DOHH2 (cell line): ENCODE measurements at regions not wholly inside any gene's neighbourhood (a gene's known extent, or its start where the extent isn't known, plus 50 kb on each side); places are given as distances from the start of the nearest gene placed in this dataset.

Source experiments
- CTCF ChIP-seq: fragments of 200-600 bp; sonication (generic); IDR thresholded peaks from one replicate; pipeline ENCODE4 v1.5.1; 2014; ENCODE audit warnings: antibody characterized with exemption, mild to moderate bottlenecking, low read depth, low read length; ENCODE audit not compliant: poor library complexity, severe bottlenecking
- EZH2phosphoT487 ChIP-seq: fragments of 200-600 bp; sonication (generic); IDR thresholded peaks from 2 replicates; pipeline ENCODE4 v1.6.1; 2017; ENCODE audit warnings: borderline replicate concordance, mild to moderate bottlenecking, antibody characterized with exemption, low read length, moderate library complexity, mixed read lengths

GRCh38 chr14:65210822-65211182 is 108.5 kb upstream of the MAX start:
- no peak for TF ChIP-seq CTCF
- TF ChIP-seq EZH2phosphoT487: no peak
